HFFc6 (cell line): ENCODE measurements at regions not wholly inside any gene's neighbourhood (a gene's known extent, or its start where the extent isn't known, plus 50 kb on each side); places are given as distances from the start of the nearest gene placed in this dataset.

Experiments used
- DNase-seq: peaks from one replicate; pipeline ENCODE4 v3.0.0-alpha.2; 2018
- H3K27ac Mint-ChIP-seq: 2 replicates; pipeline ENCODE4 v1.8.0; 2020; ENCODE audit warnings: mild to moderate bottlenecking, mixed read lengths
- H3K27me3 Mint-ChIP-seq: 2 replicates; pipeline ENCODE4 v1.8.0; 2021; ENCODE audit warnings: mild to moderate bottlenecking, moderate library complexity, mixed read lengths; ENCODE audit not compliant: insufficient read depth
- H3K36me3 Mint-ChIP-seq: 2 replicates; pipeline ENCODE4 v1.8.0; 2021; ENCODE audit warnings: low read depth, mixed read lengths
- H3K4me1 Mint-ChIP-seq: 2 replicates; pipeline ENCODE4 v1.8.0; 2020; ENCODE audit warnings: low read depth, mixed read lengths
- H3K4me3 Mint-ChIP-seq: 2 replicates; pipeline ENCODE4 v1.8.0; 2020; ENCODE audit warnings: mild to moderate bottlenecking, moderate library complexity, mixed read lengths
- H3K9me3 Mint-ChIP-seq: 2 replicates; pipeline ENCODE4 v1.8.0; 2020; ENCODE audit warnings: mild to moderate bottlenecking, mixed read lengths
- TF ChIP-seq, protein P1 (sequence below): fragments of 200-600 bp; sonication (generic); IDR thresholded peaks from 2 replicates; pipeline ENCODE4 v1.5.0; 2021; ENCODE audit warnings: antibody characterized with exemption, mild to moderate bottlenecking

DNA sequence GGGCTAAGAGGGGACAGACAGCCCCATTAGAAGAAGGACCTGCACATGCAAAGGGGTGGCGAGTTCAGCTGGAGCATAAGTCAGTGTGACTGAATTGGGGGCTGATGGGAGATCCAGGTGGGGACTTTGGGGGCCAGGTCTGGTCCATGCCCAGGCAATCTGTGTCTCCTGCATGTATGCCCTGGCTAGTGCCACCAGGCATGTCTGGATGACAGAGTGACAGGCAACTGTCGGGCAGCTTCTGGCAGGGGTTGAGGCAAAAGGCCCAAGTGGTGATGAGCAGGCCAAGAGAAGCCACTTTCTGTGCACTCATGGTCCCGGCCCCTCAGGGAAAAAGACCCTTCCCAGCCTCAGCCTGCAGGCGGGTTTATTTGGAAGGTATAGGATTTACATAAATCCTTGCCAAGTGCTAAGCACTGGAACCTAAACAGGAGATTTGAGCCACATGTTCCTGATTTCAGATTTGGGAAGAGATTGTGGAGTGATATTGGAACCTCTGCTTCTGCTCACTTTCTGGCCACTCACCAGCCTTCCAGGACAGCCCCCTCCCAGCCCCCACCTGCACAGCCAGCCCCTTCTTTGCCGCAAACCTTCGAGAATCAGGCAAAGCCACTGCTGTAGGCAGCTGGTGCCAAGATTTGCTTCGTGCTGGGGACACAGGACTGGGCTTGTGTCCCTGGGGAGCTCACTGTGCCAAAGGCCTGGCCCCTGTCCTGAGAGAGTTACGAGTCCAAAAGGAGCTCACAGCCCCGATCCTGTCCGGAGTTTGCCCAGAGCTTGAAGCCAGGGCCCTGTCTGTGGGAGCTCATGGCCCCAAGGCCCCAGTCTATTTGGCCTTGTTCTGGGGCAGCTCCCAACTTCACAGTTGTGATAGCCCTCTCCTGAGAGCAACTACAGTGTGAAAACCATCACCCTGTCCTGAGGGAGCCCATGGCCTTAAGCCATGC is 232.5 kb upstream of the RTL1 start:
- H3K9me3 Mint-ChIP-seq, result no peaks in the 10 kb centered on the region; the same call in 1 of the 2 replicates
- DNase-seq, result no peak
- TF ChIP-seq, protein P1, sequence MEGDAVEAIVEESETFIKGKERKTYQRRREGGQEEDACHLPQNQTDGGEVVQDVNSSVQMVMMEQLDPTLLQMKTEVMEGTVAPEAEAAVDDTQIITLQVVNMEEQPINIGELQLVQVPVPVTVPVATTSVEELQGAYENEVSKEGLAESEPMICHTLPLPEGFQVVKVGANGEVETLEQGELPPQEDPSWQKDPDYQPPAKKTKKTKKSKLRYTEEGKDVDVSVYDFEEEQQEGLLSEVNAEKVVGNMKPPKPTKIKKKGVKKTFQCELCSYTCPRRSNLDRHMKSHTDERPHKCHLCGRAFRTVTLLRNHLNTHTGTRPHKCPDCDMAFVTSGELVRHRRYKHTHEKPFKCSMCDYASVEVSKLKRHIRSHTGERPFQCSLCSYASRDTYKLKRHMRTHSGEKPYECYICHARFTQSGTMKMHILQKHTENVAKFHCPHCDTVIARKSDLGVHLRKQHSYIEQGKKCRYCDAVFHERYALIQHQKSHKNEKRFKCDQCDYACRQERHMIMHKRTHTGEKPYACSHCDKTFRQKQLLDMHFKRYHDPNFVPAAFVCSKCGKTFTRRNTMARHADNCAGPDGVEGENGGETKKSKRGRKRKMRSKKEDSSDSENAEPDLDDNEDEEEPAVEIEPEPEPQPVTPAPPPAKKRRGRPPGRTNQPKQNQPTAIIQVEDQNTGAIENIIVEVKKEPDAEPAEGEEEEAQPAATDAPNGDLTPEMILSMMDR, result no peak
- no peaks in the 10 kb centered on the region for H3K36me3 Mint-ChIP-seq
- H3K4me3 Mint-ChIP-seq, result no peak overlapping the region
- peaks cover 11% of the 10 kb centered on the region for H3K27me3 Mint-ChIP-seq
- H3K27ac Mint-ChIP-seq, result no peak overlapping the region
- no peaks in the 10 kb centered on the region for H3K4me1 Mint-ChIP-seq

DNA sequence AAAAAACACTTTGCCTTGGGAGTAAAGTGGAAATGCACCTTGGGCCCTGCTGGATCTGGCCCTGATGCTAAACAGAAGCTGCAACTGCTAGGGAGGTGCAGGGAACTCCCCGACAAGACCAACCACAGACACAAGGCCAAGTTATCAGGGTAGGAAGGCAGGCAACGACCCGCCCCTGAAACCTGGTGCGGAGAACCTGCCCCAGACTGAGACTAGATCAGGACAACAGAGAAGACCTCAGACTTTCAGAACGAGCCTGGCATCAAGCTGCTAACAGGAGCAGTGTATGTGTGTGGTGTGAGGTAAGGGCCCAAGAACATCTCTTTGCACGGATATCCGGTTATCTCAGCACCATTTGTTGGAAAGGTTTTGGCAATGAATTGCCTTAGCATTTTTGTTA is 233.7 kb upstream of the RTL1 start:
- Mint-ChIP-seq H3K9me3 (peaks cover 11% of the 10 kb centered on the region), H3K4me3 (no peak overlapping the region), H3K4me1 (no peaks in the 10 kb centered on the region), H3K36me3 (no peaks in the 10 kb centered on the region), H3K27ac (no peak overlapping the region), H3K27me3 (peaks cover 12% of the 10 kb centered on the region)
- TF ChIP-seq, protein P1, result no peak
- no peak for DNase-seq

DNA sequence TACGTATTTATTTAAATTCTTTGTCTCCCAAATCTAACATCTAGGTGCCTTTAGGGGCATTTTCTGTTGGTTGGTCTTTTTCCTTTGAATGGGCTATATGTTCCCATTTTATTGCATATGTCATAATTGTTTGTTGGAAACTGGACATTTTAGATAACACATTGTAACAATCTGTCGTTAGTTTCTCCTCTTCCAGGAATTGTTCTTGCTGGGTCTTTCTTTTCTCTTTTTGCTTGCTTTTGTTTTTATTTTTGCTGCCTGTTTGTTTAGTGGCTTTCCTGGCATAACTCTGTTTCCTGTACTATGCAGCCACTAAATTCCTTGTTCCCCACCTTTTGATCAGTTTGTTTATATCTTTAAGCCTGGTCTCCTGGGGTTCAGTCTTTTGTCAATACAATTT is 244.3 kb upstream of the RTL1 start:
- Mint-ChIP-seq H3K9me3 (peaks cover 6% of the 10 kb centered on the region), H3K4me1 (no peaks in the 10 kb centered on the region), H3K27me3 (peaks cover 16% of the 10 kb centered on the region), H3K27ac (no peak overlapping the region), H3K36me3 (no peaks in the 10 kb centered on the region), H3K4me3 (no peak overlapping the region)
- TF ChIP-seq, protein P1, result no peak
- no peak for DNase-seq

DNA sequence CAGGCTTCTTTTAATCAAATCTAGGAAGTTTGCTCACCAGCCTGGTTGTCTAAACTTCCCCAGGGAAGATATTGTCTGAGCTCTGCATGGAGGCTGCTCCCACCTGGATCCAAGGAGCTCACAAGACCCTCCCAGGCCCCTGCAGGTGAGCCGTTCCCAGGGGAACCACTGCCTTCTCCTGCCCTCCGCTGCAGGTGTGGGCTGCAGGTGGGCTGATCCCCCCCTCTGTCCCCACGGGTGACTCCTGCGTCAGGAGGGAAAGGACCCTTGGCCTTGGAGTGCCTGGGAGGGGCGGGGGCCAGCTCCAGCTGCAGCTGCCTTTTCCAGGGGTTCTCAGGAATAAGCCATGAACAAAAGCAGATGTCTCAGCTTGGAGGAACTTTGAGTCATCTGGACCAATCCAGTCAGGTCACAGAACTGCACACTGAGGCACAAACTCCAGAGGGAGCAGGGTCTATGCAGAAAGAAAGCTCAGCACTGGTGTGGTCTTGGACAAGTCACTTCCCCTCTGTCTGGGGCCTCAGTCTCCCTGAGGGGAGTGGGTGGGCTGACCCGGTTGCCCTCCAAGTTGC is 246.6 kb upstream of the RTL1 start:
- Mint-ChIP-seq H3K27ac (no peak overlapping the region), H3K4me1 (no peaks in the 10 kb centered on the region), H3K36me3 (no peaks in the 10 kb centered on the region), H3K4me3 (no peak overlapping the region), H3K9me3 (no peaks in the 10 kb centered on the region), H3K27me3 (peaks cover 16% of the 10 kb centered on the region)
- TF ChIP-seq, protein P1, result no peak
- no peak for DNase-seq

DNA sequence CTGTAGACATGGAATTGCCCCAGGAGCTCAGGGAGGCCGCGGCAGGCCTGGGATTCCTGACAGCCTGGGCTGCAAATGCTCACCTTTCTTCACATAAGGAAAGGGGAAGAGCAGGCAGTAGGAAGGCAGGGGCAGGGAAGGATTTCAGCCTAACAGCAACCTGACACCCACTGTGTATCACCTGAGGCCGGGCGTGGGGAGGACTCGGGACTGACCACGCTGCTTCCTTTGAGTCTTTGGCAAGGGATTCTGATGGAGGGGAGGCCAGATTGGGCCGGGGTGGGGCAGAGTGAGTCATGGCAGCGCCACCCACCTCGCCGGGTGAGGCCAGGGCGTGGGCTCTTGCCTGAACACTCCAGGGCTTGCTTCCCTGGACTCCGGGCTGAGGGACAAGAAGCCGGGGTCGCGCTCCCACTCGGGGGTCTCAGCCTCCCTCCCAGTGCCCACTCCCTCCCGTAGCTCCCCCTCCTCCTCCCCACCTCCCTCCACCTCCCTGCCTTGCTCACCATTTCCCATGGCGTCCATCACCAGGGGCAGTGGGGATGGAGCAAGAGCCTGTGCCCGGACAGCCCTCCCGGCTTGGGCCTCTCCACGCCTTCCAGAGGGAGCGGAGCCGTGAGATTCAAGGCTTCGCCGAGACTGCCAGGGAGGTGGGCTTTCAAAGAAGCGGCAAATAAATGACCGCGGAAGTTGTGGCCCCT is 247.9 kb upstream of the RTL1 start:
- Mint-ChIP-seq H3K27ac (no peak overlapping the region), H3K4me3 (no peak overlapping the region), H3K9me3 (no peaks in the 10 kb centered on the region), H3K27me3 (peaks cover 20% of the 10 kb centered on the region), H3K36me3 (no peaks in the 10 kb centered on the region), H3K4me1 (no peaks in the 10 kb centered on the region)
- TF ChIP-seq, protein P1, result no peak
- no peak for DNase-seq
